Inflammatory macrophage (primary cell): ENCODE measurements at regions not wholly inside any gene's neighbourhood (a gene's known extent, or its start where the extent isn't known, plus 50 kb on each side); places are given as distances from the start of the nearest gene placed in this dataset.

ENCODE experiments used
- DNase-seq, 2 donors: peaks; one replicate each; pipeline ENCODE4 v3.0.0-alpha.2; 2020 to 2022

DNA sequence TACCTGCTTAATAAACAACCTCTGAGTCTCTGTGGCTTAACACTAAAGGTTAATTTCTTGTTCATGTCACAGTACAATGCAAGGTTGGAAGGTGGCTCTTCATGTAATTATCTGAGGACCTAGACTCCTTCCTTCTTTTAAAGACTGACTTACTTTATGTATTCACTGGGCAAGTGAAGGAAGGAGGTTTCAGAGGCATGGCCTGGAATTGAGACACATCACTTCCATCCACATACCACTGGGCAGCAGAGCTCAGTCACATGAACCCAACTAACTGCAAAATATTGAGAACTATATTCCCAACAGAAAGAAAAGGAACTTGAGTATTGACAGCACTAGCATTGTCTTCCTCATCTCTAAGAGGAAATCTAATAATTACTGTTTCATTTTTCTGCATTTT, 57.5 kb upstream of the FN1 start:
- peak; percentile 87 to 89 for DNase-seq

DNA sequence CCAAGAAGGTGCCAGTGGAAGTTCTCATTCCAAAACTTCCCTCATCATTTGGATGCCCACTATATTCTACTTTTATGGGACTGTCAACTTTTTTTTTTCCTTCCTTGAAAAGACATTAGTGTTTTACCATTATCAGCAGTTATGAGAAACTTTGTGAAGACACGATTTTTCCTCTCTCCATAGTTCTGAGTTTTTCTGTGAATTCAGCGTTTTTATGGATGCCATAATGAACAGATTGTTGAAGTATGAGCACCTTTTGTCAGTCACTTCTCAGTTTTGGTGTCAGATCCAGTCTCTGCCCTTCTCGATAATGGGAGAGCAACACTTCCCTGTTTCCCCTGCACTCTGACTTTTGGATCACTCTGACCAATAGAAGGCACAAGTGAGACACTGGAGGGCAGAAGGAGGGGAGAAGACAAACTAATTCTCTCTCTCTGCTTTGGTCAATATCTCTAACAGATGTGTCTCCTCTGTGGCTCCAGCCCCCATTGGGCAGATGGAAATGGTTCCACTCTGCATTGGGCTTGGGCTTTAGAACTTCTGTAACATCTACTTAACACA, 53.5 kb upstream of the FN1 start:
- DNase-seq, result no peak

DNA sequence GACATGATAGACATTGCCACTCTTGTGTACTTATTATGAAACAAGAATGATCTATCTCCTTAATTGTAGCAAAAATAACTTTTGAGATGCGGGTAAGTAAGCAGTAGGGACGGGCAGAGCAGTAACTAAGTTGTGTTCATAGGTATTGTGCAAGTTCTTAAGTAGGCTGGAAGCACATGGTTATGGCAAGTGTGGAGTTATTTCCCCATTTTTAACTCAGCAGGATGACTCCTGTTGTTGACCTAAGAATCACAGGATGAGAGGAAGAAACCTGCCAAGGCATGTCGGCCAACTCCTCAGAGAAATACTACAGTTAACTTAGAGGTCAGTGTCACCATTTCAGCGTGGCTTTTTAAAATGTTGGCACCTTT, 51.1 kb upstream of the FN1 start:
- peak; percentile 93 to 94 for DNase-seq

DNA sequence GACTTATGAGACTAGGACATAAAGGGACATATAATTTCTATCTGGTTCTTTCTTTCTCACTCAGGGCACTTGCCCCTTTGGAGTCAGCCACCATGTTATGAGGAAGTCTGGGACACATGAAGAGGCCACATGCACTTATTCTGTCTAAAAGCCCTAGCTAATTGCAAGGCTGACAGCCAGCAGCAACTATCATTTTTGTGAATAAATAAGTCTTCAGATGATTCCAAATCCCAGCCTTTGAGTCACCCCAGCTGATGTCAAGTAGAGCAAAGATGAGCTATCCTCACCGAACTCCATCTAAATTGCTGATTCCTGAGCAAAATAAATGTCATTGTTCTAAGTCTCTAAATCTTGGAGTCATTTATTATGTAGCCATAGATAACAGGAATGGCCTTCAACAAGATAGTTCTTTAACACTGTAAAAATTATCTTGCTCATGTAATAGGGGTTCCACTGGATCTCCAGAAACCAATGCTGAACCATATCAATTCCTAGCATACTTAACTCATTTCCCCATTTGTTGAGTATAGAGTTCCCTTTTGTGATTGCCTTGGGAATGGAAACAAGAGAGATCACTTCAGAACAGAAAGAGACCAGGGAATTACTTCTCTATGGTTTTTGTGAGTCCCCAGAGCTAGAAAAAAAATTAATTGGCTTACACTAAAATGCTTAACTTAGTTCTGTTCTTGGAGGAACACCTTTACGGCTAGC, 50.6 kb upstream of the FN1 start:
- peak; percentile 17 to 74 for DNase-seq
